Nephron progenitor cell (in vitro differentiated cells): ENCODE measurements at regions not wholly inside any gene's neighbourhood (a gene's known extent, or its start where the extent isn't known, plus 50 kb on each side); places are given as distances from the start of the nearest gene placed in this dataset.

Source experiments
- DNase-seq: peaks from one replicate; pipeline ENCODE4 v3.0.0; 2021
- H3K27ac Mint-ChIP-seq: 2 replicates; pipeline ENCODE4 v1.8.0; 2021; ENCODE audit warnings: mild to moderate bottlenecking, moderate library complexity, mixed read lengths
- H3K27me3 Mint-ChIP-seq: 2 replicates; pipeline ENCODE4 v1.8.0; 2021; ENCODE audit warnings: mild to moderate bottlenecking, low read depth, mixed read lengths; ENCODE audit not compliant: poor library complexity
- H3K36me3 Mint-ChIP-seq: 2 replicates; pipeline ENCODE4 v1.8.0; 2021; ENCODE audit warnings: low read depth, mixed read lengths
- H3K4me1 Mint-ChIP-seq: 2 replicates; pipeline ENCODE4 v1.8.0; 2021; ENCODE audit warnings: mixed read lengths
- H3K4me3 Mint-ChIP-seq: 2 replicates; pipeline ENCODE4 v1.8.0; 2021; ENCODE audit warnings: mild to moderate bottlenecking, moderate library complexity, mixed read lengths
- H3K9me3 Mint-ChIP-seq: 2 replicates; pipeline ENCODE4 v1.8.0; 2021; ENCODE audit warnings: mild to moderate bottlenecking, moderate library complexity, mixed read lengths
- TF ChIP-seq, protein P1 (sequence below): fragments of 200-600 bp; sonication (generic); IDR thresholded peaks from 2 replicates; pipeline ENCODE4 v1.5.0; 2021; ENCODE audit warnings: antibody characterized with exemption

DNA sequence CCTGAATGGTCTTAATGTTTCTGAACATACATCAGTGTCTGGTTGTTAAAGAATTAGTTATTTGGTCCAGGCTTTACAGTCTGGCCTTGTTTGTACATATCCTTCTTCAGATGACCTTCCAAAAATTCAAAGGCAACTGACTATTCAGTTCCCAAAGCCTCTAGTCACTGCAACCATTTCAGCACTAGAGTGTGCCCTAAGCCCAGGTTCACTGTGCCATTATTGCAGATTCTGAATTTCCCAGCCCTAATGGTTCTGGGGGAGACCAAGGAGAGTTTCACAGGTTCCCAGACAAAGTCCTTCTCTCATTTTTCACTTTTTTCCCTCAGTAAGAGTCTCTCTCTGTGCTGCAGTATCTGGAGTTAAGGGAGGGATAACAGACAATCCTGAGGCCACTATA is 235.8 kb downstream of the TRAM1L1 start:
- TF ChIP-seq, protein P1, sequence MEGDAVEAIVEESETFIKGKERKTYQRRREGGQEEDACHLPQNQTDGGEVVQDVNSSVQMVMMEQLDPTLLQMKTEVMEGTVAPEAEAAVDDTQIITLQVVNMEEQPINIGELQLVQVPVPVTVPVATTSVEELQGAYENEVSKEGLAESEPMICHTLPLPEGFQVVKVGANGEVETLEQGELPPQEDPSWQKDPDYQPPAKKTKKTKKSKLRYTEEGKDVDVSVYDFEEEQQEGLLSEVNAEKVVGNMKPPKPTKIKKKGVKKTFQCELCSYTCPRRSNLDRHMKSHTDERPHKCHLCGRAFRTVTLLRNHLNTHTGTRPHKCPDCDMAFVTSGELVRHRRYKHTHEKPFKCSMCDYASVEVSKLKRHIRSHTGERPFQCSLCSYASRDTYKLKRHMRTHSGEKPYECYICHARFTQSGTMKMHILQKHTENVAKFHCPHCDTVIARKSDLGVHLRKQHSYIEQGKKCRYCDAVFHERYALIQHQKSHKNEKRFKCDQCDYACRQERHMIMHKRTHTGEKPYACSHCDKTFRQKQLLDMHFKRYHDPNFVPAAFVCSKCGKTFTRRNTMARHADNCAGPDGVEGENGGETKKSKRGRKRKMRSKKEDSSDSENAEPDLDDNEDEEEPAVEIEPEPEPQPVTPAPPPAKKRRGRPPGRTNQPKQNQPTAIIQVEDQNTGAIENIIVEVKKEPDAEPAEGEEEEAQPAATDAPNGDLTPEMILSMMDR = no peak
- no peak overlapping the region for H3K27ac Mint-ChIP-seq
- no peak for DNase-seq
- no peaks in the 10 kb centered on the region for H3K27me3 Mint-ChIP-seq
- no peaks in the 10 kb centered on the region for H3K4me1 Mint-ChIP-seq
- no peaks in the 10 kb centered on the region for H3K9me3 Mint-ChIP-seq
- no peaks in the 10 kb centered on the region for H3K36me3 Mint-ChIP-seq
- no peak overlapping the region for H3K4me3 Mint-ChIP-seq

DNA sequence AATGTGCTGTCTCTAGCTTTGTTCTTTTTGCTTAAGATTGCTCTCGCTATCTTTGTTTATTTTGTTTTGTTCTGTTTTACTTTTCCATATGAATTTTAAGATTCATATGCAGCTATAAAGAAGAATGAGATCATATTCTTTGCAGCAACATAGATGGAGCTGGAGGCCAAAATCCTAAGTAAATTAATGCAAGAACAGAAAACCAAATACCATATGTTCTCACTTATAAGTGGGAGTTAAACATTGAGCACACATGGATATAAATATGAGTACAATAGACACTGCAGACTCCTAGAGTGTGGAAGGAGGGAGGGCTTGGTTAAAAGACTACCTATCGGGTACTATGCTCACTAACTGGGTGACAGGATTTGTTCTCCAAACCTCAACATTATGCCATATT is 237.8 kb downstream of the TRAM1L1 start:
- H3K27me3 Mint-ChIP-seq = no peaks in the 10 kb centered on the region
- TF ChIP-seq, protein P1 = no peak
- no peaks in the 10 kb centered on the region for H3K9me3 Mint-ChIP-seq
- no peaks in the 10 kb centered on the region for H3K36me3 Mint-ChIP-seq
- no peaks in the 10 kb centered on the region for H3K4me1 Mint-ChIP-seq
- no peak for DNase-seq
- no peak overlapping the region for H3K4me3 Mint-ChIP-seq
- H3K27ac Mint-ChIP-seq = no peak overlapping the region

DNA sequence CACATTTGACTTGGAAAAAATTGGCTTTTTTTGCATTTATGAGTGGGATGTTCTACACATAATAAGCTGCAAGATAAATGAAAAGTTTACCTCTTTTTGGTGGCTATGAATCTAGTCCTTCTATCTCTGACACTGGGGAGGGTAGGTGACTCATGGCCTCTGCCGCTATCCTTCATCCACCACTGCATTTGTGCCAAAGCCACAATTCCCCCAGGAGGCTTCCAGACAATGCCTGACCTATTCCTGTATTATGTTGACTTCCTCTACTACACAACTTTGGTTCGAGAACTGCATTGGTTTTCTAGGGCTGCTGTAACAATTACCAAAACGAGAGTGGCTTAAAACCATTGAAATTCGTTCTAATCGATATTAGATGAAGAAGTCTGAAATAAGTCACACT is 245.6 kb downstream of the TRAM1L1 start:
- Mint-ChIP-seq H3K27me3 (peaks cover 3% of the 10 kb centered on the region), H3K9me3 (peaks cover 2% of the 10 kb centered on the region), H3K4me3 (no peak overlapping the region), H3K4me1 (no peaks in the 10 kb centered on the region), H3K36me3 (no peaks in the 10 kb centered on the region), H3K27ac (no peak overlapping the region)
- no peak for DNase-seq
- TF ChIP-seq, protein P1 = no peak

DNA sequence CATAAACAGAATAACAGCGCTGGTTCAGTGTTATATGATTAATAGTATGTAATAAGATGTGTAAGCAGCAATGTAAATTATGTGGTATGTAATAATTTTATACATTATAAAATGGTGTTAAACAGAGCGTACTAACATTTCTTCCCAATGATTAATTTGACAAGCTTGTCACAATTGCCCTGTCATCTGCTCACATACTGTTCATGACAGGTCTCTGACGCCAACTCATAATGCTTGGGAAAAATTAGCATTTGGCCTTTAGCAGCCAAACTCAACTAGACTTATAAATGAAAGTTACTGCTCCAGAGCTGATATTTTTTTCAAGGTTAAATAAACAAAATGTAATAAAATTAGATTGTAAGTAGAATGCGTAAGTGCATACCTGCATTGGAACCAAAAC is 246.8 kb downstream of the TRAM1L1 start:
- no peak overlapping the region for H3K4me3 Mint-ChIP-seq
- H3K27me3 Mint-ChIP-seq = peaks cover 3% of the 10 kb centered on the region
- no peaks in the 10 kb centered on the region for H3K4me1 Mint-ChIP-seq
- H3K27ac Mint-ChIP-seq = no peak overlapping the region
- DNase-seq = no peak
- TF ChIP-seq, protein P1 = no peak
- peaks cover 9% of the 10 kb centered on the region for H3K9me3 Mint-ChIP-seq
- no peaks in the 10 kb centered on the region for H3K36me3 Mint-ChIP-seq

DNA sequence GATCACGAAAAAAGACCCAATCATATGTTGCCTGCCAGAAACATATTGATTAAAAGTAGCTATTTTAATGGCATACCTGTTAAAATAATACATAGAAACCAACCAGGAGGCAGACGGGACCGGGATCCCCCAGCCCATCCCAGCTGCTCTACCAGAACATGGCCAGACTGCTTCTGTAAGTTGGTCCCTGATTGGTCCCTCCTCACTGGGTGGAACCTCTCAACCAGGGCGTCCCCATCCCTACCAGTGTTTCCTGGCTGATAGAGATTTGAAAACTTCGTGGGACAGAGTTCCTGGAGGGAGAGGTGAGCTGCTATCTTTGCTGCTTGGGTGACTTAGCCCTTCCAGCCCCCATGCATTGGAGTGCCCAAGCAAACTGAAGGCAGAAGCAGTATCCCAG is 256.2 kb downstream of the TRAM1L1 start:
- Mint-ChIP-seq H3K36me3 (no peaks in the 10 kb centered on the region), H3K9me3 (peaks cover 19% of the 10 kb centered on the region), H3K4me3 (no peak overlapping the region), H3K4me1 (no peaks in the 10 kb centered on the region), H3K27ac (no peak overlapping the region), H3K27me3 (no peaks in the 10 kb centered on the region)
- DNase-seq = no peak
- TF ChIP-seq, protein P1 = no peak

DNA sequence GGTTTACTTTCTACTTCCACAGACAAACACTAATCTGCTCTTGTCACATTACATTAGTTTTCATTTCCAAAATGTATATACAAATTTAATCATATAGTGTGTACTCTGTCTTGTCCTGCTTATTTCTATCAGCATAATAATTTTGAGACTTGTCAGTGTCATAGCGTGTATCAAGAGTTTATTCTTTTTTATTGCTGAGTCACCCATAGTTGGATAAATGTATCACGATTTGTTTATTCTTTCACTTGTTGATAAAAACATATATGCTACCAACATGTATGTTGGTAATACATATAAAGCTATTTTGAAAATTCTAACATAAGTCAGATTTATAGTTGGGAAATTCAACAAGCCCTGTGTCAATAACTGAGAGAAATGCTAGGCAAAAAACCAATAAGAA is 261.2 kb downstream of the TRAM1L1 start:
- TF ChIP-seq, protein P1 = no peak
- H3K27ac Mint-ChIP-seq = no peak overlapping the region
- no peak for DNase-seq

More for the DNA sequence above, 261.2 kb downstream of the TRAM1L1 start:
- Mint-ChIP-seq H3K27me3 (no peaks in the 10 kb centered on the region), H3K9me3 (peaks cover 4% of the 10 kb centered on the region), H3K4me3 (no peak overlapping the region), H3K36me3 (no peaks in the 10 kb centered on the region), H3K4me1 (no peaks in the 10 kb centered on the region)
